ENCODE measurements at regions not wholly inside any gene's neighbourhood (a gene's known extent, or its start where the extent isn't known, plus 50 kb on each side); places are given as distances from the start of the nearest gene placed in this dataset.

- DNase-seq, result no peak
Observed at GRCh38 chr18:73780218-73780617, 367.4 kb downstream of the FBXO15 start.

GRCh38 chr18:73778032-73778359 is 369.6 kb downstream of the FBXO15 start:
- DNase-seq, result no peak

GRCh38 chr18:73777356-73778031 is 370.1 kb downstream of the FBXO15 start:
- no peak for DNase-seq

- no peak for DNase-seq
Observed at GRCh38 chr18:73774811-73775509, 372.7 kb downstream of the FBXO15 start.

- DNase-seq, result no peak
Observed at GRCh38 chr18:73768043-73768442, 379.6 kb downstream of the FBXO15 start.

- no peak for DNase-seq
Observed at GRCh38 chr18:73766910-73767515, 380.6 kb downstream of the FBXO15 start.

GRCh38 chr18:73758446-73758845 is 389.2 kb downstream of the FBXO15 start:
- DNase-seq, result no peak

GRCh38 chr18:73756256-73757091 is 391.2 kb downstream of the FBXO15 start:
- no peak for DNase-seq

GRCh38 chr18:73752965-73753364 is 394.7 kb downstream of the FBXO15 start:
- DNase-seq, result no peak

- DNase-seq, result no peak
Observed at GRCh38 chr18:73752546-73752945, 395.1 kb downstream of the FBXO15 start.

GRCh38 chr18:73750052-73750451 is 397.6 kb downstream of the FBXO15 start:
- DNase-seq, result no peak

GRCh38 chr18:73749304-73749703 is 398.3 kb downstream of the FBXO15 start:
- no peak for DNase-seq

GRCh38 chr18:73748731-73749130 is 398.9 kb downstream of the FBXO15 start:
- no peak for DNase-seq

- no peak for DNase-seq
Observed at GRCh38 chr18:73746101-73746500, 401.5 kb downstream of the FBXO15 start.

GRCh38 chr18:73742957-73743356 is 404.7 kb downstream of the FBXO15 start:
- DNase-seq, result no peak

GRCh38 chr18:73741946-73742345 is 405.7 kb downstream of the FBXO15 start:
- DNase-seq, result no peak

GRCh38 chr18:73739098-73739497 is 408.5 kb downstream of the FBXO15 start:
- no peak for DNase-seq

- DNase-seq, result no peak
Observed at GRCh38 chr18:73737990-73738389, 409.6 kb downstream of the FBXO15 start.

- no peak for DNase-seq
Observed at GRCh38 chr18:73735836-73736235, 411.8 kb downstream of the FBXO15 start.

GRCh38 chr18:73733806-73734314 is 413.8 kb downstream of the FBXO15 start:
- no peak for DNase-seq

- DNase-seq, result no peak
Observed at GRCh38 chr18:73733376-73733775, 414.3 kb downstream of the FBXO15 start.

- no peak for DNase-seq
Observed at GRCh38 chr18:73728657-73729056, 419.0 kb downstream of the FBXO15 start.

GRCh38 chr18:73724958-73725357 is 422.7 kb downstream of the FBXO15 start:
- DNase-seq, result no peak
